ENCODE measurements at regions not wholly inside any gene's neighbourhood (a gene's known extent, or its start where the extent isn't known, plus 50 kb on each side); places are given as distances from the start of the nearest gene placed in this dataset.

- no peak for TF ChIP-seq RAD21 (IDR thresholded peaks at IDR 0.05 in 1 of 2, conservative IDR thresholded peaks at IDR 0.05 in 1 of 2; ENCODE audit: low read depth in 2 of 2, low read length in 2 of 2)
- no peak for TF ChIP-seq ZNF274 (IDR thresholded peaks at IDR 0.05; ENCODE audit: borderline replicate concordance, extremely low read depth, low read length)
- no peak for TF ChIP-seq SP2 (IDR thresholded peaks at IDR 0.05; ENCODE audit: low read length)
- no peak for TF ChIP-seq FOSL1 (IDR thresholded peaks at IDR 0.05; ENCODE audit: insufficient read depth, low read depth, low read length)
- TF ChIP-seq, protein P1, sequence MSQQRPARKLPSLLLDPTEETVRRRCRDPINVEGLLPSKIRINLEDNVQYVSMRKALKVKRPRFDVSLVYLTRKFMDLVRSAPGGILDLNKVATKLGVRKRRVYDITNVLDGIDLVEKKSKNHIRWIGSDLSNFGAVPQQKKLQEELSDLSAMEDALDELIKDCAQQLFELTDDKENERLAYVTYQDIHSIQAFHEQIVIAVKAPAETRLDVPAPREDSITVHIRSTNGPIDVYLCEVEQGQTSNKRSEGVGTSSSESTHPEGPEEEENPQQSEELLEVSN (IDR thresholded peaks at IDR 0.05): no peak
- TF ChIP-seq RFX5 (IDR thresholded peaks at IDR 0.05; ENCODE audit: borderline replicate concordance, low read depth, low read length): no peak
- TF ChIP-seq EP300 (IDR thresholded peaks at IDR 0.05; ENCODE audit: borderline replicate concordance in 1 of 2, low read depth in 2 of 2, low read length in 2 of 2): no peak
- TF ChIP-seq SP1 (IDR thresholded peaks at IDR 0.05; ENCODE audit: low read depth, low read length): no peak
Measured at GRCh38 chr14:53472306-53472705, 319.2 kb upstream of the DDHD1 start (continued).

All from H1 (cell line).